Thyroid gland (tissue), 4 donors: ENCODE measurements at regions not wholly inside any gene's neighbourhood (a gene's known extent, or its start where the extent isn't known, plus 50 kb on each side); places are given as distances from the start of the nearest gene placed in this dataset.

Experiments
- DNase-seq, 2 donors: peaks; one replicate each; pipeline ENCODE4 v3.0.0-alpha.2; 2019
- H3K27ac ChIP-seq, 3 donors: fragments of 200-600 bp; sonication (generic); 1 replicate in 2 of 3; 2 replicates in 1 of 3; pipeline ENCODE4 v1.5.1; 2016 to 2019; ENCODE audit warnings: mild to moderate bottlenecking in 1 of 3, moderate library complexity in 1 of 3
- H3K27me3 ChIP-seq: fragments of 200-600 bp; sonication (generic); one replicate; pipeline ENCODE4 v1.5.1; 2019
- H3K36me3 ChIP-seq, 2 donors: fragments of 200-600 bp; sonication (generic); one replicate each; pipeline ENCODE4 v1.5.1; 2016 to 2019
- H3K4me1 ChIP-seq, 2 donors: fragments of 200-600 bp; sonication (generic); one replicate each; pipeline ENCODE4 v1.5.1; 2017 to 2019
- H3K4me3 ChIP-seq, 3 donors: fragments of 200-600 bp; sonication (generic); replicated peaks in 1 of 3; 1 replicate in 2 of 3; 2 replicates in 1 of 3; pipeline ENCODE4 v1.5.1; 2016; ENCODE audit warnings: mild to moderate bottlenecking in 1 of 3
- H3K9me3 ChIP-seq: fragments of 200-600 bp; sonication (generic); one replicate; pipeline ENCODE4 v1.5.1; 2017
- CTCF ChIP-seq, 6 experiments: fragments of 200-600 bp in 3 of 6; fragments of 450-650 bp in 3 of 6; sonication (generic) in 3 of 6; IDR thresholded peaks; one replicate each; pipeline ENCODE4 v1.5.1; 2016 to 2019; ENCODE audit warnings: antibody characterized with exemption in 6 of 6, mild to moderate bottlenecking in 2 of 6, inconsistent platforms in 1 of 6, moderate library complexity in 1 of 6
- POLR2A ChIP-seq, 2 donors: fragments of 450-650 bp; IDR thresholded peaks; one replicate each; pipeline ENCODE4 v1.6.1; 2017; ENCODE audit warnings: antibody characterized with exemption in 2 of 2, mild to moderate bottlenecking in 2 of 2, moderate library complexity in 1 of 2
- WGBS, 2 donors: methylation state at CpG; one replicate each; pipeline ENCODE4 v1.1.5; 2017; 5-methylcytosine and 5-hydroxymethylcytosine counted together
- intact Hi-C: fragments of 100-400 bp; cut with DNase I; formaldehyde crosslinking; loops from one replicate; pipeline ENCODE4 v1.15.1; 2023

DNA sequence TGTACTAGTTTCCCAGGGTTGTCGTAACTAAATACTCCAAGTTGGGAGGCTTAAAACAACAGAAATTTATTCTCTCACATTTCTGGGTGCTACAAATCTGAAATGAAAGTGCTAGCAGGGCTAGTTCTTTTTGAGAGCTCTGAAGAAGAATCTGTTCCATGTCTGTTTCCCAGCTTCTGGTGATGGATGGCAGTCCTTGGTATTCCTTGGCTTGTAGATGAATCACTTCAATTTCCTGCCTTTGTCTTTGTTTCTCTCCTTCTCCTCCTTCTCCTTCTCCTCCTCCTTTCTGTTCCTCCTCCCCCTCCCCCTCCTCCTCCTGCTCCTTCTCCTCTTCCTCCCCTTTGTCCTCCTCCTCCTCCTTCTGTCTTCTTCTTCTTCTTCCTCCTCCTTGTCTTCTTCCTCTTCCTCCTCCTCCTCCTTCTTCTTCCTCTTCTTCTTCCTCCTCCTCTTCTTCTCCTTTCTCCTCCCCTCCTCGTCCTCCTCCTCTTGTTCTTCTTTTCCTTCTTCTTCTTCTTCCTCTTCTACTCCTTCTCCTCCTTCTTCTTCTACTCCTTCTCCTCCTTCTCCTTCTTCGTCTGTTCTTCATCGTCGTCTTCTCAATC, 104.7 kb upstream of the ANKRD55 start:
- Histone ChIP-seq H3K9me3 (no peaks in the 10 kb centered on the region), H3K4me3 (no peak overlapping the region), H3K27me3 (no peaks in the 10 kb centered on the region), H3K36me3 (no peaks in the 10 kb centered on the region), H3K4me1 (no peaks in the 10 kb centered on the region), H3K27ac (no peak overlapping the region)
- WGBS, 2 donors: 82 to 84% methylated on average over 5 of the region's 5 CpGs
- intact Hi-C loops: no loop called here
- TF ChIP-seq POLR2A (IDR thresholded peaks at IDR 0.05): no peak
- TF ChIP-seq CTCF (IDR thresholded peaks at IDR 0.05): no peak
- no peak for DNase-seq

GRCh38 chr5:56335212-56335611, 102.1 kb upstream of the ANKRD55 start:
- TF ChIP-seq CTCF (IDR thresholded peaks at IDR 0.05) (no peak), POLR2A (IDR thresholded peaks at IDR 0.05) (no peak)
- no peak for DNase-seq
- Histone ChIP-seq H3K27ac (no peak overlapping the region), H3K36me3 (no peaks in the 10 kb centered on the region), H3K27me3 (no peaks in the 10 kb centered on the region), H3K9me3 (no peaks in the 10 kb centered on the region), H3K4me3 (no peak overlapping the region), H3K4me1 (peaks cover 0 to 3% of the 10 kb centered on the region in 2 donors)
- intact Hi-C loops: no loop called here

DNA sequence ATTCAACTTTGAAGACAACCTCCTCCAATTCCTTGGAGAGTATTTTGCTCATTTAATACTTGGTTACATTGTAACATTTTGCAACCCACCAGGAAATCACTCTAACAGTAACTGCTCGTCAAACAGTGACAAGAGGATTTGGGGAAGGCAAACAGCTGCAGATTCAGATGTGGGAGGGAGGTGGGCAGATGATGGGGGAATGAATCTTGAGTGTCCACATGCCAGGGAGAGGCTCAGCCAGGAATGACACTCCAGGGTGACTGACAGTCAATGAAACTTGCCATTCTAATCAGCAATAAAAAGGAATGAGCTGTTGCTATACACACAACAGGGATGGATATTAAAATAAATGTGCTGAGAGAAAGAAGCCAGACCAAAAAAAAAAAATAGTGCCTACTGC, 97.7 kb upstream of the ANKRD55 start:
- Histone ChIP-seq H3K36me3 (no peaks in the 10 kb centered on the region), H3K27ac (no peak overlapping the region), H3K4me1 (peaks cover 8 to 10% of the 10 kb centered on the region in 2 donors), H3K27me3 (no peaks in the 10 kb centered on the region), H3K4me3 (no peak overlapping the region), H3K9me3 (no peaks in the 10 kb centered on the region)
- 92 to 100% methylated on average over 1 of the region's 1 CpG for WGBS, 2 donors
- intact Hi-C loops: no loop called here
- DNase-seq: no peak
- TF ChIP-seq CTCF (IDR thresholded peaks at IDR 0.05) (no peak), POLR2A (IDR thresholded peaks at IDR 0.05) (no peak)

GRCh38 chr5:56330167-56330566, 97.0 kb upstream of the ANKRD55 start:
- H3K9me3 ChIP-seq: no peaks in the 10 kb centered on the region
- no peak overlapping the region for H3K4me3 ChIP-seq
- intact Hi-C loops: no loop called here
- peaks cover 8 to 10% of the 10 kb centered on the region in 2 donors for H3K4me1 ChIP-seq
- no peaks in the 10 kb centered on the region for H3K36me3 ChIP-seq
- TF ChIP-seq CTCF (IDR thresholded peaks at IDR 0.05) (no peak), POLR2A (IDR thresholded peaks at IDR 0.05) (no peak)
- WGBS, 2 donors: 58 to 62% methylated on average over 2 of the region's 2 CpGs
- no peak for DNase-seq
- H3K27ac ChIP-seq: peak overlapping the region in 1 of 3 donors; percentile 29
- H3K27me3 ChIP-seq: no peaks in the 10 kb centered on the region

- no peak overlapping the region for H3K4me3 ChIP-seq
- intact Hi-C loops: no loop called here
- peaks cover 8 to 10% of the 10 kb centered on the region in 2 donors for H3K4me1 ChIP-seq
- H3K36me3 ChIP-seq: no peaks in the 10 kb centered on the region
- 95 to 97% methylated on average over 3 of the region's 3 CpGs for WGBS, 2 donors
- H3K9me3 ChIP-seq: no peaks in the 10 kb centered on the region
- TF ChIP-seq POLR2A (IDR thresholded peaks at IDR 0.05): no peak
- TF ChIP-seq CTCF (IDR thresholded peaks at IDR 0.05): no peak
- no peak for DNase-seq
- H3K27me3 ChIP-seq: no peaks in the 10 kb centered on the region
- H3K27ac ChIP-seq: no peak overlapping the region
Measured at GRCh38 chr5:56329652-56330051, 96.5 kb upstream of the ANKRD55 start.
